Fibroblast of pulmonary artery (primary cell): ENCODE measurements at regions not wholly inside any gene's neighbourhood (a gene's known extent, or its start where the extent isn't known, plus 50 kb on each side); places are given as distances from the start of the nearest gene placed in this dataset.

ENCODE experiments used
- DNase-seq: peaks from one replicate; pipeline ENCODE4 v3.0.0-alpha.2; 2010; ENCODE audit warnings: low read depth
- H3K4me3 ChIP-seq: replicated peaks from 2 replicates; pipeline ENCODE4 v1.5.1; 2011; ENCODE audit warnings: low read depth, mild to moderate bottlenecking, control low read depth, low read length, moderate library complexity
- TF ChIP-seq, protein P1 (sequence below): IDR thresholded peaks from 2 replicates; pipeline ENCODE4 v1.5.1; 2011; ENCODE audit warnings: mild to moderate bottlenecking, control low read depth, low read length, inconsistent platforms; ENCODE audit errors: missing control alignments

DNA sequence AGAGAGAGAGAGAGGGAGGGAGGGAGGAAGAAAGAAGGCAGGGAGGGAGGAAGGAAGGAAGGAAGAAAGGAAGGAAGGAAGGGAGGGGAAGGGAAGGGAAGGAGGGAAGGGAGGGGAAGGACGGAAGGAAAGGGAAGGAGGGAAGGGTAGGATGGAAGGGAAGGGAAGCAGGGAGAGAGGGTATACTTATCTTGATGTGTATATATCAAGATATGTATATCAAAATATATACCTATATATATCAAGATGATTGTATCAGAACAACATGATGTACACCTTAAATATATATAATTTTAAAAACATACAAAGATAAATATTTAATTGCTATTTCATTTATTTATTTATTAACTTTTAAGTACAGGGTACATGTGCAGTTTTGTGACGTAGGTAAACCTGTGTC, 96.8 kb upstream of the ADAMTS16 start:
- no peak overlapping the region for H3K4me3 ChIP-seq
- DNase-seq = no peak
- TF ChIP-seq, protein P1, sequence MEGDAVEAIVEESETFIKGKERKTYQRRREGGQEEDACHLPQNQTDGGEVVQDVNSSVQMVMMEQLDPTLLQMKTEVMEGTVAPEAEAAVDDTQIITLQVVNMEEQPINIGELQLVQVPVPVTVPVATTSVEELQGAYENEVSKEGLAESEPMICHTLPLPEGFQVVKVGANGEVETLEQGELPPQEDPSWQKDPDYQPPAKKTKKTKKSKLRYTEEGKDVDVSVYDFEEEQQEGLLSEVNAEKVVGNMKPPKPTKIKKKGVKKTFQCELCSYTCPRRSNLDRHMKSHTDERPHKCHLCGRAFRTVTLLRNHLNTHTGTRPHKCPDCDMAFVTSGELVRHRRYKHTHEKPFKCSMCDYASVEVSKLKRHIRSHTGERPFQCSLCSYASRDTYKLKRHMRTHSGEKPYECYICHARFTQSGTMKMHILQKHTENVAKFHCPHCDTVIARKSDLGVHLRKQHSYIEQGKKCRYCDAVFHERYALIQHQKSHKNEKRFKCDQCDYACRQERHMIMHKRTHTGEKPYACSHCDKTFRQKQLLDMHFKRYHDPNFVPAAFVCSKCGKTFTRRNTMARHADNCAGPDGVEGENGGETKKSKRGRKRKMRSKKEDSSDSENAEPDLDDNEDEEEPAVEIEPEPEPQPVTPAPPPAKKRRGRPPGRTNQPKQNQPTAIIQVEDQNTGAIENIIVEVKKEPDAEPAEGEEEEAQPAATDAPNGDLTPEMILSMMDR = no peak

- TF ChIP-seq, protein P1 = no peak
- DNase-seq = no peak
- no peak overlapping the region for H3K4me3 ChIP-seq
Observed at GRCh38 chr5:5044247-5044840, 95.8 kb upstream of the ADAMTS16 start.

GRCh38 chr5:5046680-5047502, 93.2 kb upstream of the ADAMTS16 start:
- no peak for DNase-seq
- TF ChIP-seq, protein P1 = no peak

DNA sequence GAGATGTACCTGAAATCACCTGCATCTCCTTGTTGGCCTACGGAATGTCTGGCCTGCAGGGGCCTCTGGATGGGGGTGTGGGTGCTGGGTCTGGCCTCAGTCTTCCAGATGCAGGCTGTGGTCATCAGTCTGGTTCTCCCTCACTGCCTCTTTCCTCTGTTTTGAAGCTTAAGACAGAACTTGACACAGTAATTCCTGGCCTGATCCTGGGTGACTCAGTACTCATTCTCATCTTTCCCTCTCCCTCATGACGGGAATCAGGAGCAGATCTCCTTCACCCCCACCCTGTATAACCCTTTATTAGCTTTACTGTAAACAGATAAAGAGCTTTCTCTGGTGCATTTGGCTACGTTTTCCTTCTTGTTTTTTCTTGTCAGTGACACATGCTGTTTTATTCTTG, 89.3 kb upstream of the ADAMTS16 start:
- DNase-seq = no peak
- TF ChIP-seq, protein P1 = no peak
- no peak overlapping the region for H3K4me3 ChIP-seq

More at GRCh38 chr5:5046680-5047502, 93.2 kb upstream of the ADAMTS16 start:
- no peak overlapping the region for H3K4me3 ChIP-seq

DNA sequence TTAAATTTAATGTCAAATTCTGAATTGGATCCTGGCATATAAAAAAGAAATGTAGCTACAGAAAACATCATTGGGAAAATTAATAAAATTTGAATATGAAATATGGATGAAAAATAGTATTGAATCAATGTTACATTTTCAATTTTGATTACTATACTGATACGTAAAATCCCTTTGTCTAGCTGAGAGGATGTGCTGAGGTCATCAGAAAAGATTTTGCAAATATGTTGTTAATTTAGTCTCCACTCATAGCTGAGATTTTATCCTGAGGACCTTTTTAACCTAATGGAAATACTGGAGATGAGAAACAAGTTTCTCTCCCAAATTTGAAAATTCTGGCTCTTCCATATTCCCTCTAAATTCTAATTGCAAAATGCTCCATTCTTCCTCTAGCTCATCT, 84.4 kb upstream of the ADAMTS16 start:
- no peak overlapping the region for H3K4me3 ChIP-seq
- TF ChIP-seq, protein P1 = no peak
- no peak for DNase-seq

DNA sequence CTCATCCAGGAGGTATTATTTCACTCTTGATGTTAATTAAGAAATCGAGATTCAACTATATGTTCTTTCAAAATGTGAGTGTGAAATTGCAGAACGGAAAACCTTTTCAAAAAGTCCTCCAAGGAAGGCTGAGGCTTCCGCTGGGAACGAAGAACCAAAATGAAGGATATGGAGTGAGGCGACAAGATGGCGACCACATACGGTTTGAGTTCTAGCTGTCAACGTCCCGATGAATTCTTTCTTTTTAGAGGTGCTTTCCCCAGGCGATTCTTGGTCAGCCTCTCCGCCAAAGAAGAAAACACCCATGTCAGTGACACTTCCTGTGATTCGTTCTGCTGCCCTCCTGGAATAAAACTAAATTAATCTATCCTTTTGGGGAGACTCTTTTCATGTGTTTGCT, 78.3 kb upstream of the ADAMTS16 start:
- TF ChIP-seq, protein P1 = no peak
- H3K4me3 ChIP-seq = no peak overlapping the region
- no peak for DNase-seq
